HG03354 (cell line): ENCODE measurements at regions not wholly inside any gene's neighbourhood (a gene's known extent, or its start where the extent isn't known, plus 50 kb on each side); places are given as distances from the start of the nearest gene placed in this dataset.
"Not testable (repeated sequence)": the region's sequence is repeated elsewhere in the genome, so short reads cannot be mapped to it uniquely, and the experiment has no call there.

Source experiments
- ATAC-seq: cut with Tn5 transposase; IDR thresholded peaks from one replicate; pipeline ENCODE4 v1.9.1; 2021; ENCODE audit warnings: mild to moderate bottlenecking; ENCODE audit not compliant: unreplicated experiment, poor library complexity, severe bottlenecking

DNA sequence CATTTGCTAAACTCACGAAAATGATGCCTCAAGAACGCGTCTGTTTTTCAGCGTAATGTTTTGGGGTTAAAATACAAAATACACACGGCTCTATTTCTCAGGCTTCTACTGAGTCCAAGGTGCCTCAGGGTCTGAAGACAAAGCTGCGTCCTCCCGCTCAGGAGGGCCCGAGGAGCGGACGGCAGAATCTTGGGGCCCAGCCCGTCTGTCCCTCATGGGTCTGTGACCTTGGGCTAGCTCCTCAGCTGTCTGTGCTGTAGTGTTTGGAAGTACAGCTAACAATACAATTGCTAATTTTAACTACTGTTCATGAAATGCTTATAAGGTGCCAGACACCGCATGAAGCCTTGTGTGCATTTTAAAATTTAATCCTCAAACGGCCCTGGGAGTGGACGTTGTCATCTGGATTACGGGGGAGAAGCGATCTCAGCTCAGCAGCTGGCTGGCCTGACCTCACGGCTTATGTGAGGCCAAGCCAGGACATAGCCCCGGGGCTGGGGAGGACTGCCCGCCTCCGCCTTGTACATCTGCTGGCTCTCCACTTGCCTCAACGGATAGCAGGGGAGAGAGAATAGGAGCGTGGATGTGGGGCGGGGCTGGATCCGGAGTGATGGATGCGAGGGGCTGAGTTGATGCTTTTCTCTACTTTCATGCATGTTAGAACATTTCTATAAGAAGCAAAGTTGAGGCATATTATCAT lies 357.4 kb downstream of the GLRX3 start:
- ATAC-seq = no peak

GRCh38 chr10:130495116-130495862 lies 359.1 kb downstream of the GLRX3 start:
- ATAC-seq = no peak

DNA sequence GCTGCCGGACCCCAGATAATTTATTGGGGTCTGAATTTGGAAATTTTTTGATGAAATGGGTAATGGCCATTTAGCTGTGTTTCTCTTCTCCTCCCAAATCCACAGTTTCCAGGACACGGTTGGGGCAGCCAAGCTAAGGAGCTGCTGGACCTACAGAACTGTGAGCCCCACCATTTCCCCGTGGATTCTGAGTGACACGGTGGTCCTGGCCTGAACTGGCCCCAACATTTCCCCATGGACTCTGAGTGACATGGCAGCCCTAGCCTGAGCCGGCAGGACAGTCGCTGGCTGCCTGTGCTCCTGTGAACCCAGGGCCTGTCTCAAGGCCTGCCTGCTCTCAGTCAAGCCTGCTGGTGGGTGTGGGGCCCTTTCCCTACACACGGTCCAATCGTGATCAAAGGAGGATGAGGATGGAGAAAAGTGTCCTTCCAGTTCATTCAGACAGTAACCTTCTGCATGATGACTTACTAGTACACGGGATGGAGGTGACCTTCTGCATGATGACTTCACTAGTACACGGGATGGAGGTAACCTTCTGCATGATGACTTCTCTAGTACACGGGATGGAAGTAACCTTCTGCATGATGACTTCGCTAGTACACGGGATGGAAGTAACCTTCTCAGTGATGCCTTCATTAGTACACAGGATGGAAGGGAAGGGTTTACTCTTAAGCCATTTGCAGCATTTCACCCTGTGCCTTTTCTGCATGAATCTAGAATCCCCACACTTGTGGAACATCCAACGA lies 359.9 kb downstream of the GLRX3 start:
- peak; percentile 71 for ATAC-seq

DNA sequence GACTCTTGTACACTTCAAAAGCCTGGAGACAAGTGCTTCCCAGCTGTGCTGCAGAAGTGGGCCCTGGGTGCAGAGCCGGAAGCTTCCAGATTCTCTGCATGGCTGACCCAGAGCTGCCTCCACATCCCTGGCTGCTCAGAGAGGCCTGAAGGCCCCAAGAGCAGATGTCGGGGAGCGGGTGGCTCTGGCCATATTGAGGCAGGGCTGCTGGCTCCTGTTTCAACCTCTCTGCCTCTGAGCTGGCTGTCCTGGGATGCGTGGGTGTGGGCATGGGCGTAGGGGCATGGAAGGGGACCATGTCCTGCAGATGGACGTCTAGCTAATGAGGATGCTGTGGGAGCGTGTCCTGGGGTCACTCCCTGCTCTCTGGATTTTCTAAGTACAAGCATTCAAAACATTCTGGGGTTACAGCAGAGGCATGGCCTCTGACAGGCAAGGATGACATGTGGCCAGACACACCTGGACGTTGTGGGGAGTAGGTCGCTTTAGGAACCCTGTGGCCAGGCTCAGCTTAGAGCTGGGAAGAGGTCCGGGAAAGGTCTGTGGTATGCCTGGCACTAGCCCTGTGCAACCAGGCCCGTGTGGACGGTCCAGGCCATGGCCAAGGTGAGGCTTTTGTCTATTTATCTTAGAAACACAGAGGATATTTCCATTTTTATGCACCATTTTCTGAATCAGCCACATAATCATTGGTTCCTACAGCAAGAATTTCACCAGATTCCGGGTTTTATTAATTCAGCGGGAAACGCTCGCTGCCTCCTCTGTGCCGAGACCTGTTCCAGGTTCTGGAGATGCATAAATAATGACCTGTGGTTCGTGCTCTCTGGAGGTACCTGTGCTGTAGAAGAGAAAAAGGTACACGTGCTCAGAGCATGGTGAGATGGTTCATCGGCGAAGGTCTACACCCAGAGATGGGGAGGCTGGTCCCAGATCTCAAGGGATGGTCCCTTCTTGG lies 361.1 kb downstream of the GLRX3 start:
- no peak for ATAC-seq

DNA sequence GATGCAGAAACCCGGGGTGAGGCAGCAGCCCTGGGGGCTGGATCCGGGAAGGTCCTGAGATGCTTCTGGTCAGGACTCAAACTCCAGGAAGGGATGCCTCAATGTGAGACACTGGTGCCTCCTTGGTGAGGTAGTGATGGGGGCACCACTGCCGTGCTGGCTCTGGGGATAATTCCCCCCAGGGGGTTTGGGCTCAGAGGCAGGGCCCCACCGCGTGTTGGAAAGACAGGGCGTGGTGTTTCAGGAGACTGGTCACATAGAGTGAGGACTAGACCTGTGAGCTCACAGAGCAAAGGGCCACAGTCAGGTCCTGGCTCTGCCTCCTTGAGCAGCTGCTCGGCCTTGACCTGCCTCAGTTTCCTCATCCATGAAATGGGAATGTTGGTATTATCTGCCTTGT lies 361.9 kb downstream of the GLRX3 start:
- no peak for ATAC-seq

DNA sequence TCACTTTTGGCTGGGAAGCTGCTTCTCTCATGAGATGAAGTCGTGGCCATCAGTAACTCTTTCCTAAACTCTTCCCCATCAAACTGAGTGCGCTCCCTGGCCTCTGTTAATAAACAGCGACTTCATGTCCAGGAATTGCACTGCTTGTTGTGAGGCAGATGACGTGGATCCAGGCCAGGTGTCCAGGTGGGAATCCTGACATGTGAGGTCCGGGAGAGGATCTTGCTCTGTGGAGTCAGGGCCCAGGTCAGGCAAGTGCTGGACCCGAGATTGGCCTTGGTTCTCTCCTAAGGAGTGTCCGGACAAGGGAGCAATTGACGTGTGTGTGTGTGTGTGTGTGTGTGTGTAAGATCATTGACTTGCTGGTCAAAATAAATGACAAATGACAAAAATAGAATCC lies 362.7 kb downstream of the GLRX3 start:
- ATAC-seq = no peak

DNA sequence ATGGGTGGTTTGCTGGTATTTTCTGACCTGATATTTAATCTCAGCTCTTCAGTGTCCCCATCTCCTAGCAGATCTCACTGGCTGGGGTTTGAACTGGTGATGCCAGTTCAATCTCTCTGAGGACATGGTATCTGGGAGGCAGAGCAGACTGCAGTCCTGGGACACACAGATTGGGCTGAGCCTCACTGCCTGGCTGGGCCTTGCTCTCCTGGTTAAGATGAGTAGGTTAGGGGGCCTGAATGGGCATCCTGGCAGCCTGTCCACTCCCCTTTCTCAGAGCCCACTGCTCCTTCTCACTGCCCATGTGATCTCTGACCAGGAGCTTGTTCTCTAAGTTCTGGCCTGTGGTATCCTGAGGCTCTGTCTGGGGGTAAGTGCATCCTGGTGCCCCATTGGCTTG lies 363.4 kb downstream of the GLRX3 start:
- ATAC-seq = no peak

DNA sequence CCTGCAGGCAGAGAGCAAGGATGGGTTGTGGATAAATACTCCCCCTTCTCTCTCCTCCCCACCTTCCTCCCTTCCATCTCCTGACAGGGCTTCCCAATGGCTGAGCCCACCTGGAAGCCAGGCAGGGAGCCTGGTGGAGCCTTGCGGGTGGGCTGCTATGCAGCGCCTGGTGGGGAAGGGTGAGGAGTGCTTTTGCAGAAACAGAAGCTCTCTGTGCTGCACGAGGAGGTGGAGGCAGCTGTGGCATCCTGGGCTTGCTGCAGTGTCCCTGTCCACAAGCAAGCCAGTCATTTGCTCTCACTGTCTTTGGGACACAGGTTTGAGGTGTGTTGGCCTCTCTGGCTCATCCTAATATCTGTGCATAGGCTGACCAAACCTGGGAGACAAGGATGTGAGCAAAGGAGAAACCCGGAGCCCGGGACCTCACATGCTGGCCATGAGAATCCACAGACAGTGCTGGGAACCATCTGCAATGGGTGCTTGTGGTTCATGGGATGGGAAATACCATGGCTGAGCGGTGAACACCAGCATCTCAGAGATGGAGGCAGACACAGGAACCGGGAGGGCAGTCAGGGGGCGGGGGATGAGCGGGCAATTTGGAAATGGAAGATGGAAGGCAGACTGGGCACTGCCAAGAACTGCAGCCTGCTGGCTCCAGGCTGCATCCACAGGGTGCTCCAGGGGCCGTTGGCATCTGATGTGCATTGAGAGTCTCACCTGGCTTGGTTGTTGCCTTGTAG lies 364.2 kb downstream of the GLRX3 start:
- no peak for ATAC-seq

DNA sequence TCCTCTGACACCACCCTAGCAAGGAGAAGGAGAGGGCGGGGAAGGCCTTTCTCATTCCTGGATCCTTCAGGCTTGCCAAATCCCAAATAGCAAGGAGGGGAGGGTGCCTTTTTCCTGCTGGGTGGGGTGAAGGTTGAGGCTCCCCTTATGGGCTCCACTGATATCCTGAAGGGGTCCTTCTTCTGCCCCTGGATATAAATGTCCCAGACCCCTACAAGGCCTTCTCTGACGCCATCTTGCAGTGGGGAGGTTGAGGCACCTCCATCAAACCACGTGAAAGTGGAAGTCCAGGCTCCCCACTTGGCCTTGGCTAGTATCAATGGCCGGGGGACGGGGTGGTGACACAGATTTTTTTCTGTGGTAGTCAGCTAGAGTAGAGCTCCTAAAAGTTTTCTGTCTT lies 371.3 kb downstream of the GLRX3 start:
- ATAC-seq = no peak

- ATAC-seq = no peak
Observed at GRCh38 chr10:130509881-130510689, 373.9 kb downstream of the GLRX3 start.

GRCh38 chr10:130510755-130511154 lies 374.6 kb downstream of the GLRX3 start:
- ATAC-seq = no peak

- ATAC-seq = no peak
Observed at GRCh38 chr10:130511766-130512165, 375.6 kb downstream of the GLRX3 start.

- ATAC-seq = no peak
Observed at GRCh38 chr10:130512936-130513335, 376.7 kb downstream of the GLRX3 start.

GRCh38 chr10:130513686-130514476 lies 377.7 kb downstream of the GLRX3 start:
- no peak for ATAC-seq

GRCh38 chr10:130515670-130516069 lies 379.5 kb downstream of the GLRX3 start:
- ATAC-seq = no peak

GRCh38 chr10:130516141-130516735 lies 380.0 kb downstream of the GLRX3 start:
- ATAC-seq = no peak

DNA sequence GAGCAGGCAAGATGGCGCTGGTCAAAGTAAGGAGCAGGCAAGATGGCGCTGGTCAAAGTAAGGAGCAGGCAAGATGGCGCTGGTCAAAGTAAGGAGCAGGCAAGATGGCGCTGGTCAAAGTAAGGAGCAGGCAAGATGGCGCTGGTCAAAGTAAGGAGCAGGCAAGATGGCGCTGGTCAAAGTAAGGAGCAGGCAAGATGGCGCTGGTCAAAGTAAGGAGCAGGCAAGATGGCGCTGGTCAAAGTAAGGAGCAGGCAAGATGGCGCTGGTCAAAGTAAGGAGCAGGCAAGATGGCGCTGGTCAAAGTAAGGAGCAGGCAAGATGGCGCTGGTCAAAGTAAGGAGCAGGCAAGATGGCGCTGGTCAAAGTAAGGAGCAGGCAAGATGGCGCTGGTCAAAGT lies 382.7 kb downstream of the GLRX3 start:
- ATAC-seq = not testable (repeated sequence)
